CD4-positive, alpha-beta T cell (primary cell): ENCODE measurements at regions not wholly inside any gene's neighbourhood (a gene's known extent, or its start where the extent isn't known, plus 50 kb on each side); places are given as distances from the start of the nearest gene placed in this dataset.

Experiments
- ATAC-seq: fragments of 200-7000 bp; cut with Tn5 transposase; one replicate; pipeline ENCODE4 v1.10.0; 2022; ENCODE audit warnings: mild to moderate bottlenecking; ENCODE audit not compliant: poor library complexity
- CTCF ChIA-PET: fragments of 350-600 bp; sonication (Branson Sonifier 250); formaldehyde crosslinking; loops from one replicate; lab custom pipeline; 2021; ENCODE audit warnings: antibody characterized with exemption, inconsistent platforms; lab: Charles Lee
- POLR2A ChIA-PET: fragments of 350-600 bp; sonication (Branson Sonifier 250); formaldehyde crosslinking; loops from one replicate; lab custom pipeline; 2021; ENCODE audit warnings: antibody characterized with exemption, inconsistent platforms; lab: Charles Lee
- DNase-seq, 14 experiments: peaks; one replicate each; pipeline ENCODE4 v3.0.0-alpha.2; 2013 to 2020; ENCODE audit warnings: mixed read lengths in 2 of 14
- H3K27ac ChIP-seq, 2 donors: one replicate each; pipeline versions ENCODE4 v1.5.1 to v1.7.0; 2013; ENCODE audit warnings: low read length in 2 of 2, low read depth in 1 of 2, mild to moderate bottlenecking in 1 of 2
- H3K27me3 ChIP-seq, 2 experiments: 1 replicate in 1 of 2; 2 replicates in 1 of 2; pipeline versions ENCODE4 v1.6.1 to v1.7.0; 2013; ENCODE audit warnings: low read length in 2 of 2, control low read depth in 1 of 2, mild to moderate bottlenecking in 1 of 2, moderate library complexity in 1 of 2; ENCODE audit not compliant: insufficient read depth in 2 of 2, control insufficient read depth in 1 of 2
- H3K36me3 ChIP-seq: one replicate; pipeline ENCODE4 v1.6.1; 2013; ENCODE audit warnings: low read length, control low read depth; ENCODE audit not compliant: insufficient read depth
- H3K4me1 ChIP-seq: one replicate; pipeline ENCODE4 v1.6.1; 2013; ENCODE audit warnings: low read length, control low read depth; ENCODE audit not compliant: insufficient read depth
- H3K4me3 ChIP-seq: one replicate; pipeline ENCODE4 v1.5.1; 2013; ENCODE audit warnings: mild to moderate bottlenecking, low read length, moderate library complexity
- H3K9me3 ChIP-seq, 2 experiments: 1 replicate in 1 of 2; 2 replicates in 1 of 2; pipeline versions ENCODE4 v1.6.1 to v1.7.0; 2013; ENCODE audit warnings: low read length in 2 of 2, mild to moderate bottlenecking in 2 of 2, control low read depth in 1 of 2, moderate library complexity in 1 of 2; ENCODE audit not compliant: control insufficient read depth in 1 of 2, insufficient read depth in 1 of 2
- H3K27ac Mint-ChIP-seq: one replicate; pipeline ENCODE4 v1.8.0; 2020; ENCODE audit warnings: mixed read lengths
- H3K27me3 Mint-ChIP-seq: one replicate; pipeline ENCODE4 v1.8.0; 2021; ENCODE audit warnings: mixed read lengths
- H3K36me3 Mint-ChIP-seq: one replicate; pipeline ENCODE4 v1.8.0; 2021; ENCODE audit warnings: low read depth, mixed read lengths
- H3K4me1 Mint-ChIP-seq: one replicate; pipeline ENCODE4 v1.8.0; 2021; ENCODE audit warnings: low read depth, mixed read lengths
- H3K4me3 Mint-ChIP-seq: one replicate; pipeline ENCODE4 v1.8.0; 2020; ENCODE audit warnings: mild to moderate bottlenecking, mixed read lengths
- H3K9me3 Mint-ChIP-seq: one replicate; pipeline ENCODE4 v1.8.0; 2020; ENCODE audit warnings: mixed read lengths
- intact Hi-C, 2 experiments: fragments of 100-400 bp; cut with DNase I in 1 of 2; cut with micrococcal nuclease in 1 of 2; formaldehyde crosslinking; loops; one replicate each; pipeline versions ENCODE4 v1.15.1 to v1.9.0; 2023 to 2025; cut with DNase I, micrococcal nuclease
- TF ChIP-seq, protein P1 (sequence below): fragments of 200-600 bp; IDR thresholded peaks from one replicate; pipeline ENCODE4 v1.8.0; 2022; ENCODE audit warnings: antibody characterized with exemption, mild to moderate bottlenecking

DNA sequence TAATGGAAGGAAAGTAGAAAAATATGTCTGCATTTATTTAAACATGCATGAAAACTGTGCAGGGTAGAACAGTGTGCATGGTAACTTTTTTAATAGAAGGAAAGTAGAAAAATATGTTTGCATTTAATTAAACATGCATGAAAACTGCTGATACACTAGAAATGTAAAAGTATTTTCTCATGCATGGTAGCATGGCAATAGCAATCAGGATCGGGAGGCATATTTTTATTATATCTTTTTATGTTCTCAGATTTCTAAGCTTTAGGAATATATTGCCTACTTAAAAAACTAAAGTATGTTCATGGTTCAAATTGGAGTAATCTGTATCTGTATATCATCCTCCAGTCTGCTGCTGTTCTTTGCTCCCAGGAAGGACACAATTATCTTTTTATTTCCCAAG, 1468.9 kb upstream of the GBE1 start:
- Mint-ChIP-seq H3K4me1 (no peaks in the 10 kb centered on the region), H3K36me3 (no peaks in the 10 kb centered on the region), H3K4me3 (no peak overlapping the region), H3K27ac (no peak overlapping the region), H3K9me3 (peaks cover 9% of the 10 kb centered on the region), H3K27me3 (no peaks in the 10 kb centered on the region)
- ChIA-PET CTCF (no interaction called here), POLR2A (no interaction called here)
- no peak for ATAC-seq
- no peaks in the 10 kb centered on the region for H3K36me3 ChIP-seq
- H3K27me3 ChIP-seq, result no peaks in the 10 kb centered on the region
- H3K4me3 ChIP-seq, result no peak overlapping the region
- TF ChIP-seq, protein P1, sequence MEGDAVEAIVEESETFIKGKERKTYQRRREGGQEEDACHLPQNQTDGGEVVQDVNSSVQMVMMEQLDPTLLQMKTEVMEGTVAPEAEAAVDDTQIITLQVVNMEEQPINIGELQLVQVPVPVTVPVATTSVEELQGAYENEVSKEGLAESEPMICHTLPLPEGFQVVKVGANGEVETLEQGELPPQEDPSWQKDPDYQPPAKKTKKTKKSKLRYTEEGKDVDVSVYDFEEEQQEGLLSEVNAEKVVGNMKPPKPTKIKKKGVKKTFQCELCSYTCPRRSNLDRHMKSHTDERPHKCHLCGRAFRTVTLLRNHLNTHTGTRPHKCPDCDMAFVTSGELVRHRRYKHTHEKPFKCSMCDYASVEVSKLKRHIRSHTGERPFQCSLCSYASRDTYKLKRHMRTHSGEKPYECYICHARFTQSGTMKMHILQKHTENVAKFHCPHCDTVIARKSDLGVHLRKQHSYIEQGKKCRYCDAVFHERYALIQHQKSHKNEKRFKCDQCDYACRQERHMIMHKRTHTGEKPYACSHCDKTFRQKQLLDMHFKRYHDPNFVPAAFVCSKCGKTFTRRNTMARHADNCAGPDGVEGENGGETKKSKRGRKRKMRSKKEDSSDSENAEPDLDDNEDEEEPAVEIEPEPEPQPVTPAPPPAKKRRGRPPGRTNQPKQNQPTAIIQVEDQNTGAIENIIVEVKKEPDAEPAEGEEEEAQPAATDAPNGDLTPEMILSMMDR, result no peak
- H3K4me1 ChIP-seq, result no peaks in the 10 kb centered on the region
- intact Hi-C loops, result no loop called here
- no peak overlapping the region for H3K27ac ChIP-seq
- DNase-seq, result no peak
- H3K9me3 ChIP-seq, result no peaks in the 10 kb centered on the region

- Mint-ChIP-seq H3K36me3 (no peaks in the 10 kb centered on the region), H3K27ac (no peak overlapping the region), H3K9me3 (peaks cover 4% of the 10 kb centered on the region), H3K27me3 (no peaks in the 10 kb centered on the region), H3K4me3 (no peak overlapping the region), H3K4me1 (no peaks in the 10 kb centered on the region)
- ChIA-PET CTCF (no interaction called here), POLR2A (no interaction called here)
- intact Hi-C loops, result no loop called here
- Histone ChIP-seq H3K27ac (no peak overlapping the region), H3K27me3 (no peaks in the 10 kb centered on the region), H3K4me3 (no peak overlapping the region), H3K4me1 (no peaks in the 10 kb centered on the region), H3K36me3 (no peaks in the 10 kb centered on the region), H3K9me3 (peaks cover 0 to 3% of the 10 kb centered on the region in 2 experiments)
- ATAC-seq (no peak), DNase-seq (no peak)
- TF ChIP-seq, protein P1, result no peak
Measured at GRCh38 chr3:83226751-83227150, 1465.3 kb upstream of the GBE1 start.

DNA sequence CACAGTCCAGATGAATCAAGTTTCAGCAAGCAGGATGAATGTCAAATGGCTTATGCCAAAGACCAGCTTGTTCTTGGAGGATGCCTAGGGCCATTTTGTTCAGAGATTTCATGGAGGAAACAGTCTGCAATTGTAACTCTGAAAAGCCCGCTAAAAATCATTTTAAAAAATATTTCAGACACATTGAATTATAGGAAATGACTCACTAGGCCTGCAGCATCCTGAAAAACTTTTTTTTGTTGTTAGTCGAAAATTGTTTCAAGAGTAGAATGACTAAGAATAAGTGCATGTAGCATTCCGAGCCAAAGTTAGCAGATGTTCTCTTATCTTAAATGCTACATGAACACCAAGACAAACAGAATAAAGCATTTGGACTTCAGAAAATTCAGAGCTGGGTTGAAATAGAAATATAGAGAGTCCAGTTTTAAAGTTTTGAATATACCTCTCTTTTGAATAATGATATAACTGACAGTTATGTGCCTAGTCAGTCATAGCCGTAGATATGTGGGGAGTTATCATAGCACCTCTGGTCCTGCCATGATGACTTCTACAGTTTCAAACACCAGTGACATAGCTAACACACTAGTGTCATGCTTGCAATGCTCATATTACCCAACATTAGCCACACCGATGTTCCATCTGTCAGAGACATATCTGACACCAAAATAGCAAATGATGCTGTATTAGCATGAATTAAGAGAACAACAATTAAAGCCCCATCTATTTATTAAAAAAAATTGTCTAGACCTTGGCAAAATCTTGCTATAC, 1462.8 kb upstream of the GBE1 start:
- DNase-seq, result no peak

More for the DNA sequence above, 1462.8 kb upstream of the GBE1 start:
- no peaks in the 10 kb centered on the region for H3K4me1 Mint-ChIP-seq
- Histone ChIP-seq H3K27ac (no peak overlapping the region), H3K9me3 (peaks cover 0 to 3% of the 10 kb centered on the region in 2 experiments), H3K4me1 (no peaks in the 10 kb centered on the region), H3K4me3 (no peak overlapping the region), H3K36me3 (no peaks in the 10 kb centered on the region), H3K27me3 (no peaks in the 10 kb centered on the region)
- no peaks in the 10 kb centered on the region for H3K27me3 Mint-ChIP-seq
- H3K36me3 Mint-ChIP-seq, result no peaks in the 10 kb centered on the region
- CTCF ChIA-PET, result no interaction called here
- H3K4me3 Mint-ChIP-seq, result no peak overlapping the region
- H3K27ac Mint-ChIP-seq, result no peak overlapping the region
- no peak for ATAC-seq
- TF ChIP-seq, protein P1, result no peak
- intact Hi-C loops, result no loop called here
- H3K9me3 Mint-ChIP-seq, result peaks cover 4% of the 10 kb centered on the region
- POLR2A ChIA-PET, result no interaction called here
